DND-41 (cell line): ENCODE measurements at regions not wholly inside any gene's neighbourhood (a gene's known extent, or its start where the extent isn't known, plus 50 kb on each side); places are given as distances from the start of the nearest gene placed in this dataset.

Experiments
- ATAC-seq: fragments of 200-7000 bp; cut with Tn5 transposase; 3 replicates; pipeline ENCODE4 v1.9.1; 2021; ENCODE audit warnings: low read depth; ENCODE audit not compliant: insufficient read depth
- DNase-seq: peaks from one replicate; pipeline ENCODE4 v3.0.0-alpha.2; 2020
- H2AFZ ChIP-seq: 2 replicates; pipeline ENCODE4 v1.6.0; 2012; ENCODE audit warnings: low read depth, low read length
- H3K27ac ChIP-seq: 2 replicates; pipeline ENCODE4 v1.5.1; 2012; ENCODE audit warnings: low read length, inconsistent platforms
- H3K27me3 ChIP-seq: fragments of 200-600 bp; sonication (generic); 2 replicates; pipeline ENCODE4 v1.6.0; 2012; ENCODE audit warnings: low read length, mild to moderate bottlenecking, inconsistent platforms; ENCODE audit not compliant: insufficient read depth, poor library complexity
- H3K36me3 ChIP-seq: 2 replicates; pipeline ENCODE4 v1.5.1; 2012; ENCODE audit warnings: low read length, inconsistent platforms; ENCODE audit not compliant: insufficient read depth
- H3K4me1 ChIP-seq: 2 replicates; pipeline ENCODE4 v1.5.1; 2012; ENCODE audit warnings: mild to moderate bottlenecking, low read length; ENCODE audit not compliant: insufficient read depth
- H3K4me2 ChIP-seq: 2 replicates; pipeline ENCODE4 v1.6.0; 2012; ENCODE audit warnings: mild to moderate bottlenecking, moderate library complexity, low read length, inconsistent platforms; ENCODE audit not compliant: insufficient read depth
- H3K4me3 ChIP-seq, 2 experiments: fragments of 200-600 bp in 1 of 2; shearing (Covaris generic) in 1 of 2; 2 replicates each; pipeline ENCODE4 v1.5.1; 2012 to 2016; ENCODE audit warnings: inconsistent platforms in 2 of 2, low read length in 2 of 2, mild to moderate bottlenecking in 2 of 2, low read depth in 1 of 2, moderate library complexity in 1 of 2
- H3K79me2 ChIP-seq: 2 replicates; pipeline ENCODE4 v1.6.0; 2012; ENCODE audit warnings: low read length, inconsistent platforms; ENCODE audit not compliant: insufficient read depth
- H3K9ac ChIP-seq: 2 replicates; pipeline ENCODE4 v1.6.0; 2012; ENCODE audit warnings: low read depth, mild to moderate bottlenecking, inconsistent platforms, low read length, moderate library complexity
- H3K9me3 ChIP-seq: 2 replicates; pipeline ENCODE4 v1.5.1; 2012; ENCODE audit warnings: low read length, moderate library complexity, mild to moderate bottlenecking, inconsistent platforms; ENCODE audit not compliant: insufficient read depth, severe bottlenecking
- H4K20me1 ChIP-seq: 2 replicates; pipeline ENCODE4 v1.6.0; 2012; ENCODE audit warnings: low read length; ENCODE audit not compliant: insufficient read depth
- CTCF ChIP-seq: IDR thresholded peaks from 2 replicates; pipeline ENCODE4 v1.5.1; 2012; ENCODE audit warnings: borderline replicate concordance, low read length, moderate library complexity, mild to moderate bottlenecking; ENCODE audit not compliant: poor library complexity, severe bottlenecking; ENCODE audit errors: extremely low read depth
- EZH2 ChIP-seq: IDR thresholded peaks from 3 replicates; pipeline ENCODE4 v1.6.1; 2012; ENCODE audit warnings: borderline replicate concordance, low read depth, mild to moderate bottlenecking, moderate library complexity, low read length, inconsistent platforms; ENCODE audit not compliant: severe bottlenecking

- no peaks in the 10 kb centered on the region for H3K36me3 ChIP-seq
- H3K27ac ChIP-seq, result no peak overlapping the region
- H3K4me2 ChIP-seq, result no peak overlapping the region
- DNase-seq (no peak), ATAC-seq (no peak)
- H3K9me3 ChIP-seq, result no peaks in the 10 kb centered on the region
- no peak overlapping the region for H2AFZ ChIP-seq
- H3K27me3 ChIP-seq, result no peaks in the 10 kb centered on the region
- no peaks in the 10 kb centered on the region for H3K4me1 ChIP-seq
- TF ChIP-seq EZH2 (no peak), CTCF (no peak)
- no peaks in the 10 kb centered on the region for H3K79me2 ChIP-seq
- no peak overlapping the region for H3K9ac ChIP-seq
- no peaks in the 10 kb centered on the region for H4K20me1 ChIP-seq
- H3K4me3 ChIP-seq, result no peak overlapping the region
Measured at GRCh38 chr5:106417566-106417965, 1253.2 kb downstream of the EFNA5 start.

GRCh38 chr5:106417163-106417562, 1253.6 kb downstream of the EFNA5 start:
- TF ChIP-seq EZH2 (no peak), CTCF (no peak)
- ATAC-seq (no peak), DNase-seq (no peak)
- Histone ChIP-seq H3K27me3 (no peaks in the 10 kb centered on the region), H3K4me2 (no peak overlapping the region), H3K9ac (no peak overlapping the region), H3K4me3 (no peak overlapping the region), H3K27ac (no peak overlapping the region), H2AFZ (no peak overlapping the region), H4K20me1 (no peaks in the 10 kb centered on the region), H3K36me3 (no peaks in the 10 kb centered on the region), H3K9me3 (no peaks in the 10 kb centered on the region), H3K79me2 (no peaks in the 10 kb centered on the region), H3K4me1 (no peaks in the 10 kb centered on the region)

GRCh38 chr5:106415541-106415940, 1255.2 kb downstream of the EFNA5 start:
- H3K27me3 ChIP-seq, result no peaks in the 10 kb centered on the region
- ATAC-seq (no peak), DNase-seq (no peak)
- no peak overlapping the region for H3K4me3 ChIP-seq
- no peak overlapping the region for H3K27ac ChIP-seq
- no peak overlapping the region for H3K4me2 ChIP-seq
- no peak overlapping the region for H2AFZ ChIP-seq
- no peaks in the 10 kb centered on the region for H3K36me3 ChIP-seq
- H4K20me1 ChIP-seq, result no peaks in the 10 kb centered on the region
- H3K79me2 ChIP-seq, result no peaks in the 10 kb centered on the region
- no peaks in the 10 kb centered on the region for H3K4me1 ChIP-seq
- TF ChIP-seq CTCF (no peak), EZH2 (no peak)
- no peaks in the 10 kb centered on the region for H3K9me3 ChIP-seq
- H3K9ac ChIP-seq, result no peak overlapping the region

DNA sequence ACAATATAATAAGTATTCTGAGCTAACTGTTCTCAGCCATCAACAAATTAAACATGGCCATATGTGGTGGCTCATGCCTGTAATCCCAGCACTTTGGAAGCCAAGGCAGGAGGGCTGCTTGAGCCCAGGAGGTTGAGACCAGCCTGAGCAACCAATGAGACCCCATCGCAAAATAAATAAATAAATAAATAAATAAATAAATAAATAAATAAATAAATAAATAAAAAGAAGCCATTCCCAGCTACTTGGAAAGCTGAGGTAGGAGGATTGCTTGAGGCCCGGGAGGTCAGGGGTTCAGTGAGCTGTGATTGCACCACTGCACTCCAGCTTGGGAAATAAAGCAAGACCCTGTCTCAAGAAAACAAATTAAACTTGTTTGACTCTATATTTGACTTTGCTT, 1256.4 kb downstream of the EFNA5 start:
- no peak for ATAC-seq
- Histone ChIP-seq H3K4me3 (no peak overlapping the region), H2AFZ (no peak overlapping the region), H3K27me3 (no peaks in the 10 kb centered on the region), H3K9ac (no peak overlapping the region), H4K20me1 (no peaks in the 10 kb centered on the region), H3K4me1 (no peaks in the 10 kb centered on the region), H3K4me2 (no peak overlapping the region), H3K27ac (no peak overlapping the region), H3K36me3 (no peaks in the 10 kb centered on the region), H3K79me2 (no peaks in the 10 kb centered on the region), H3K9me3 (no peaks in the 10 kb centered on the region)
- TF ChIP-seq EZH2, result no peak
- TF ChIP-seq CTCF, result no peak
- DNase-seq, result no peak
